ENCODE measurements at regions not wholly inside any gene's neighbourhood (a gene's known extent, or its start where the extent isn't known, plus 50 kb on each side); places are given as distances from the start of the nearest gene placed in this dataset.

DNA sequence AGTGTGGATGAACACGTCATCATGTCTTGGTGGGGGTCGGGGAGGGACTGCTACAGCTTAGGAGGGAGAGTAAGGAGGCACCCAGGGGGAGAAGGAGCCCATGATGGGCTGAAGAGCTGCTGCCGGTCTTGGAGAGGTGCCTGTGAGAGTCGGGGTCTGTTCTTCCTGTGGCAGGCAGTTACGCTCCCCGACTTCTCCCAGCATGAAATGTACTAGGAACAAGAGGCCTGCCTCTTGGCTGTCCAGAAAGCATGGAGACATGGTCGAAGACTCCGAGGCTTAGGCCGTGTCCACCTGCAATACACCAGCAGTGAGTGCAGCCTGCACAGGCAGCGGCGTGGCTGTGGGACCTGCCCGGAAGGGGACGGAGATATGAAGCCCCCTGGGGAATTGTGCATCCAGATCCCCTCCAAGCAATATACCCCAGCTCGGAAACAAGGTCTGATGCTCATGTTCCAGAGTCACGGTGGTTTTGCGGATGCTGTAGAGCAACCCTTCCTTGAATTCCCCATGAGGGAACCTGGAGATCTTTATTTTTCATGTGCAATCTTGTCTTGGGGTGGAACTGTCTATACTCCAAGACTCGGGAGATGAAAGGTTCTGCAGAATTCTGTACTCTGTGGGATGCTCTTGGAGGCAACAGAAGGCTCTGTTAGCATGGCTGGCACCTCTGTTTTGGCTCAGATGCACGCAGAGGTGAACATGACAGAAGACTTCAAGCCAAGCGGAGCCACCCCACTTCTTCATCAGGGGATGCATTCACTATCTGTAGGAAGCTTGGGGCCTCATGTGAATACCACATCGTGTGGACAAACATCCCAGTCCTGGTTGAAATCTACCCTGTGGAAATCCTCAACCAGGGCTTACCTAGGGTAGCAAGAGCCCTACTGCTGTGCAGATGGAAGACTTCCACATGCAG, 374.9 kb upstream of the IRX4 start:
- no peak for DNase-seq

DNA sequence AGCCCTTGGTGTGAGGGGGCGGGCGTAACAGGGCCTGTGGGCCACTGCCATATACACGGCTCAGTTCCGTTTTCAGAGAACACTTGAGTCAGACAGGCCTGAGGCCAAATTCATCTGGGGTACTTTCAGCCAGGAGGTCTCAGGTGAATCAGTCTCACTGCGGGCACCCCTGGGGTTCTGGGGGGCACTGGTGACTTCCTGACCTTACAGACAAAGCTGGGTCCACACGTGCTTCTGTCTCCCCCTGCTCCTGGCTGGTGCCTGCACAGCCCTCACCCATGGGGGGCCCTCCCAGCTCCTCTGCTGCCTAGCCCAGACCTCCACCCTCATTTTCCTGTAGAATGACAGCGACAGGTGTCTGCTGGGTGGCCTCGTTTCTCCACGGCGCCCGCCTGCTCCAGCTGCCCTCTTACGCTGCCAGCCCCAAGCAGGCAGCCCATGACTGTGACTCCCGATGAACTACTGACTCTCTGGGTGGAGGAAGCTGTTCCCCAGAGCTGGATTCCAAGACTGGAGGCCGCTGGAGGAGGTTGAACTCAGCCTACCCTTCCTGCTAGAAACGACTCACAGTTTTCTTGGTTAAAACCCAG, 374.1 kb upstream of the IRX4 start:
- no peak for DNase-seq

GRCh38 chr5:2255915-2256690, 373.4 kb upstream of the IRX4 start:
- DNase-seq, result no peak

DNA sequence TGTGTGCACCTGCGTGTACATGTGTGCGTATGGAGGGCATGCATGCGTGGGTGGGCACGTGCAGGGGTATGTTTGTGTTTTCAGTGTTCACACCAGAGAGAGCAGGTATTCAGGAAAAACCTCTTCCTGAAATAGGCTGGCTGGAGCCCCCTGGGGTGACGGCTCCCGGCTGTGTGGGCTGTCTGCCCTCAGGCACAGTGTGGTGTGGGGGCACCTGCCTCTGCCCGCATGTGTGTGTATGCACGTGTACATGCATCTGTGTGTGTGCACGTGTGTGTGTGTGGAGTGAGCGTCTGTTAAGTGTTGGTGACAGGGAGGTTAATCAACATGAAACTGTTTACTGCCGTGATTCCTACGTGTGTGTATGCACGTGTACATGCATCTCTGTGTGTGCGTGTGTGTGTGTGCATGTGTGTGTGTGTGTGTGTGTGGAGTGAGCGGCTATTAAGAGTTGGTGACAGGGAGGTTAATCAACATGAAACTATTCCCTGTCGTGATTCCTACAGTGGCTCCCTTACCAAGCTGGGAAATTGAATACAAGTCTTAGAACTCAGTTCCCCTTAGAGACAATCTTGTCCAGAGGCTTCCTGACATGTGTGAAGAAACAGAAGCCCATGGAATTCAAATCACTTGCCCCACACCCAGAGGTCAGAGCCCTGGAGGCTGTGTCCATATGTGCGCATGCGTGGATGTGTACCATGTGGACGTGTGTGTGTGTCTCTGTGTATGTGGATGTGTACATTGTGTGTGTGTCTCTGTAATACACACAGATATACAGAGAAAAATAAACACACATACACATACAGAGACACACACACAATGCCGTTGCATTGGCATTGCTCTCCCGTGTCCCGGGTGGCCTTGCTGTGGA, 372.4 kb upstream of the IRX4 start:
- DNase-seq, result no peak

DNA sequence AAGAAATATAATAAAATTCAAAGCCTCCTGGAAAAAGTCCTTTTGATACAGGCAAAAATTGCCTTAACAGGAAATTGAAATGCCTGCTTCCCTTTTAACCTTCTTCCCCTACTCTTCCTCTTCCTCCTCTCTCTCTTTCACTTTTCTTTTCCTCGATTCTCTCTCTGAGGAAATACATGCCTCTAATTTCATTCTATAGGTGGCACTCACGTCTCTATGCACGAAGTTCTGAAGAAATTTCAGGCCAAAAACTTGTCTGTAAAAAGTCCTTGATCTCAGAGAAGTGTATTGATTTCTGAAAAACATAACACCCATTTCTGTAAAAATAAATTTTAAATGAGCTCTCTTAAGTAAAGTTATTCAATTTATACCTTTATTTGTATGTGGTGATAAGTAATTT, 371.7 kb upstream of the IRX4 start:
- DNase-seq, result no peak

- DNase-seq, result no peak
Observed at GRCh38 chr5:2253040-2253975, 370.6 kb upstream of the IRX4 start.

- DNase-seq, result no peak
Observed at GRCh38 chr5:2251751-2252150, 369.0 kb upstream of the IRX4 start.

DNA sequence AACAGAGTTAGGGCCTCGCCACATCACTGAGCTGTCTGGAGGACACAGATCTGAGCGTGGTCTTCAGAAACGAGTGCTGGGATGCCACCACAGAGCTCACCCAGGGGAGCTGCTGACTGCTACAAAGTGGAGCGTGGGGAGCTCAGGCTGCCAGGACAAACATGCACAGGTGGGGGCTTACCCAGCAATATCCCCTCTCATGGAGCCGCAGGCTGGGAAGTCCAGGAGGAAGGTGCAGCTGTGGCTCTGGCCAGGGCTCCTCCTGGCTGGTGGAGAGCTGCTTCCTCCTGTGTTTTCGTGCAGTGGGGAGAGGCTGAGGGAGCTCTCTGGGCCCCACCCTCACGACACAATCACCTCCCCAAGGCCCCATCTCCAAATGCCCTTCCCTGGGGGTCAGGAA, 368.6 kb upstream of the IRX4 start:
- DNase-seq, result no peak

- DNase-seq, result no peak
Observed at GRCh38 chr5:2250365-2250950, 367.7 kb upstream of the IRX4 start.

- no peak for DNase-seq
Observed at GRCh38 chr5:2249442-2249841, 366.7 kb upstream of the IRX4 start.

GRCh38 chr5:2249026-2249425, 366.3 kb upstream of the IRX4 start:
- no peak for DNase-seq

DNA sequence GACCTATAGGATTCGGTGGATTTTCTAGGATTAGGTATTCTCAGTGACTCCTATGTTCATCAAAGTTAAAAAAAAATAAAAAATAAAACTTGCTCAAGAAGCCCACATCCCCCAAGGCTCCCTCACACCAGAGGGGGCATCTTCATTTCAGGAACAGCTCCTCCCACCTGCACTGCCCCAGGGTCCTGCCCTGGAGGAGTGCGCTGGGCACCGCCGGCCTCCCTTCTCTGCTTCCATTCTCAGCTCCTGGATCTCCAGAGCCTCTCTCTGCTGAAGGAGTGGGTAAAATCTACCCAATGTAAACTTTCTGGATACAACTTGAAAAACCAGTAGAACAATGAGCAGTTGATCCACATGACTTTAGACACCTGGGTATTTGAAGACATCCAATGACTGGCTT, 359.8 kb upstream of the IRX4 start:
- no peak for DNase-seq

DNA sequence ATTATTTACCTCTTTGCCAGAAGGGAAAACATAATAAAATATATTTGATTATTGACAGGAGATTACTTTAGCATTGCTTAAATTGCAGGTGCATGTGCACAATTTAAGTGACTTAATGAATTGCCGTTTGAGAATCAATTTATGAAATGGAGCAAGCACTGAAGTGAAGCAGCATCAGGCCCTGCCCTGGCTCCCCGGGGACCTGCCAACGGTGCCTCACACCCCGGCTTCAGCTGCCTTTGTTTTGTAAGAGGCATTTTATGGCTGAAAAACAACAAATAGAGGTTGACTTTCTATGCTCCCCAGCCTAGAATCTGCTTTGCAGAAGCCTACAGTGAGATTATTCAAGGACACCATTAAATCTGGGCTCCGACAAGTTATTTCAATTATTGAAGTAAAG, 359.1 kb upstream of the IRX4 start:
- no peak for DNase-seq

DNA sequence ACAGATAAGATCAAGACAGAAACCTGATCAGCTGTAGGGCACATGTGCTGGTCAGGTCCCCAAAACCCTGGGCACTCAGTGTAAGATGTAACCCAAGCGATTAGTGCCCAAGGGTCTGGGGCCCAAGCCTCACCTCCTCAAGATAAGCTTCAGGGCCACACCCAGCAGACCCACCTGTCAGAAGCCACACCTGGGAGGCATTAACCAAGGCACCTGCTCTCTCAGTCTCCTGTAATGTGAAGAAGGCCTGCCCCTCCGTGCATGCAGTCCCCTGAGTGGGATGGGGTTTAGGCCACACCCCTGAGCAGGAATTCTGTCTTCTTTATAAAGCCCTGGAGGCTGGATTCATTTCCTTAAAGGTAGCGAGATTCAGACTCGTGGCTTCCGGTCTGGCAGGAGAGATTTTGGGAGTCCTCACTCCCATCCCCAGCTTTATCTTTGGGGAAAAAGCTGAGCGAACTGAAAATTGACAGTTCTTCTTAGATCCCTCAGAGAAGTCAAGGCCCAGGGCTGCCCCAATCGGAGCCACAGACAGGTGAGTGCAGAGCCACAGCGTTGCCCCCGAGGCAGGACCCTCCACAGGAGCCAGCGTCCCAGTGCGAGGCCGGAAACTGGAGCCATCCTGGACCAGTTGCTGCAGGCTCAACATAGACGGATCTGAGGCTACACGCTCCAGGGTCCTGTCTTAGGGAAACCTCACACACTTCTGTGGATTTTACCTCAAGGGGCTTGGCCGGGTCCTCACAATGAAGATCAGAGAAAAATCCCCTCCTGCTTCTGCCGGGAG, 357.6 kb upstream of the IRX4 start:
- DNase-seq, result no peak

GRCh38 chr5:2239201-2239910, 356.6 kb upstream of the IRX4 start:
- DNase-seq, result no peak

DNA sequence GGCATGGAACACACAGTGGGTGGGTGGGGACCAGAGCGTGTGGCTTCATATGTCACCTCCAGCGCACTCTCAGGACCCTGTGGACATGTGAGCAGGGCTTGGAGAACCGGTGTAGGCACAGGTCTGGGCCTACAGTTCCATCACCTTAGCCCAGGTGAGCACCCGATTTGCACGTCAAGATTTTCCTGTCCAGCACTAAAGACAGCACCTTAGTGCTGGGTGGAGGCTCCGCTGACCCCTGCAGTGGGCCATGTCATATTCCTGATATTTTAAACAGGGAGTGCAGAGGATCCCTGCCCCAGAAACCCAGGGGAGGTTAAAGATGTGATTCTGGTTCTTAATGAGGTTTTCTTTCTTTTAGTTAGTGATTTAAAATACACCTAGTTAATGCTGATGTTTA, 356.0 kb upstream of the IRX4 start:
- no peak for DNase-seq

- no peak for DNase-seq
Observed at GRCh38 chr5:2227433-2227832, 344.7 kb upstream of the IRX4 start.

GRCh38 chr5:2224689-2225088, 342.0 kb upstream of the IRX4 start:
- DNase-seq, result no peak

- no peak for DNase-seq
Observed at GRCh38 chr5:2223303-2223702, 340.6 kb upstream of the IRX4 start.

All from NCI-H510A (cell line).